ENCODE measurements at regions not wholly inside any gene's neighbourhood (a gene's known extent, or its start where the extent isn't known, plus 50 kb on each side); places are given as distances from the start of the nearest gene placed in this dataset.

GRCh38 chr22:20654343-20655208, 119.3 kb upstream of the SERPIND1 start:
- no peak for DNase-seq

DNA sequence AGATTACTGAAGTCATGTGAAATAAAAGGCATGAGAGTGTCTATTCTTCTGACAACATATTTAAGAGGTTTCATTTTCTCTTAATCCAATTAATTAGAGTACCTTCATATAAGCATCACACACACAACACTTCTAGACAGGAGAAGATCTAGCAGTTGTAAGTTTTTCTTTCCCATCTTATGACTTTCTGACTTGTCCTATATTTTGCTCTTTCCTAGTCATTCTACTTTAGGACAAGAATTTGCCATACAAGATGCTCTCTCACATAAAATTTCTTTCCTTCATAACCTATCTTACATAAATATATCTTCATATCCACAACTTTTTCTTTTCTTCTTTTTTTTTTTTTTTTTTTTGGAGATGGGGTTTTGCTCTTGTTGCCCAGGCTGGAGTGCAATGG, 118.3 kb upstream of the SERPIND1 start:
- DNase-seq = no peak

DNA sequence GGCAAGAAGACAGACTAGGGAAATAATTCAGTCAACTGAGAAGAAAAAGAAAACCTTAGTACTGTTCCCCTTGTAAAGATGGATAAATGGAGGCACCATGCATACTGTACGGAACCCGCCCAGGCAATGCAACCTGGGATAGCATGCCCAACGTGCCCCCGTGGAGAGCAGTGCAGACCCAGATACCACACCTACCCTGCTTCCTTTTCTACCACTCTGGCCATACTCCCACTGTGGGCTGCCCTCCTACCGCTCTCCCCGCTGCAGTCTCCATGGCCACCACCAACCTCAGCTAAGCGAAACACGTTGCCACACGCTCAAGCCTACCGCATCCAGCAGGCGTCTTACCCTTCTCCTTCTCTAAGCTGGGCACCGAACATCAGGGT, 117.4 kb upstream of the SERPIND1 start:
- no peak for DNase-seq

DNA sequence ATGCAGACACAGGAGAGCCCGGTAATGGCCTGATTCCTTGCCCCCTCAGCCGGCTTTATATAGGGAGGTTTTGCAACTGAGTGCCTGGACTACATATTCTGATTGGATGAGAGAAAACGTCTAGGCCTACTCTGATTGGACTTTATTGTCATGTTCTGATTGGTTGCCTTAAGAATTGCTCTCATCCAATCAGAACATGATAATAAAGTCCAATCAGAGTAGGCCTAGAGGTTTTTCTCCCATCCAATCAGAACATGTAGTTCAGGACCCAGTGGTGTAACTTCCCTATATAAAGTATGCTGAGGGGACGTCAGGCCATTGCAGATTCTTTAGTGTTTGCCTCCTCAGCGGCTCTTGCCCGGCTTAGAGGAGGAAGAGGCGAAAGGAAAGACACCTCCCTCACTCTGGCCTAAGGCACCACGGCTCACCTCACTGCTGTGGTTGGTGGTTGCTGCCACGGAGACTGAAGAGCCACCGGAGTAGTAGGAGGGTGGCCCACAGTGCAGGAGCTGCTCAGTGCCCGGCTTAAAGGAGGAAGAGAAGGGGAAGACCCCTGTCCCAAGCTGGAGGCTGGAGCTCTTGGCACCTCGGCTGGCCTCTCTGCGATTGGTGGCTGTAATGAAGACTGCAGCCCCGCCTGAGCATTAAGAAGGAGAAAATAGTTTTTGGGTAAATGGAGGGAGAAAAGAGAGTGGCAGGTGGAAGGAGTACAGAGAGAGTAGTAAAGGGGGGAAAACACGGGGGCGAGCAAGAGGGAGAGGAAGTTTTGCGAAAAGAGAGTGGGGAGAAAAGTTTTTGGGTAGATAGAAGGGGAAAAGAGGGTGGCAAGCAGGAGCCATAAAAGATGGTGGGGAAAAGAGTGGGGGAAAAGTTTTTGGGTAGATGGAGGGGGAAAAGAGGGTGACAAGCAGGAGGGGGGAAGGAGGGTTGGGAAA, 116.7 kb upstream of the SERPIND1 start:
- peak; percentile 10 for DNase-seq
